Lower leg skin (tissue), 3 donors: ENCODE measurements at regions not wholly inside any gene's neighbourhood (a gene's known extent, or its start where the extent isn't known, plus 50 kb on each side); places are given as distances from the start of the nearest gene placed in this dataset.
A peak's percentile ranks its signal among the peaks of the same experiment; 100 is the strongest.
"Not testable (repeated sequence)": the region's sequence is repeated elsewhere in the genome, so short reads cannot be mapped to it uniquely, and the experiment has no call there.

ENCODE experiments used
- DNase-seq, 2 donors: peaks; one replicate each; pipeline ENCODE4 v3.0.0-alpha.2; 2019; ENCODE audit warnings: low spot score in 2 of 2
- H3K4me3 ChIP-seq: fragments of 200-600 bp; sonication (generic); 2 replicates; pipeline ENCODE4 v1.5.1; 2017; ENCODE audit warnings: mild to moderate bottlenecking, low read depth; ENCODE audit not compliant: poor library complexity, severe bottlenecking
- WGBS, 2 donors: methylation state at CpG; one replicate each; pipeline ENCODE4 v1.1.5; 2018; 5-methylcytosine and 5-hydroxymethylcytosine counted together
- intact Hi-C: fragments of 100-400 bp; cut with DNase I; formaldehyde crosslinking; loops from one replicate; pipeline ENCODE4 v1.15.0; 2023; ENCODE audit warnings: low total_unique reads

- 86 to 100% methylated on average over 1 to 2 of the region's 6 CpGs for whole genome bisulfite sequencing, 2 donors
- DNase-seq, intact Hi-C loops, H3K4me3 ChIP-seq: not testable (repeated sequence)
These were observed 51.5 kb downstream of the PPIAL4A start for GRCh38 chr1:120941066-120941465.

GRCh38 chr1:120941836-120942217, 52.3 kb downstream of the PPIAL4A start:
- DNase-seq, H3K4me3 ChIP-seq, intact Hi-C loops: not testable (repeated sequence)
- WGBS, 2 donors, result 2% methylated on average over 12 of the region's 12 CpGs

- intact Hi-C loops, H3K4me3 ChIP-seq: not testable (repeated sequence)
- WGBS, 2 donors, result 2% methylated on average over 33 of the region's 34 CpGs
- DNase-seq, result peak; percentile 58 to 91
These were observed 52.8 kb downstream of the PPIAL4A start for GRCh38 chr1:120942218-120942944.

GRCh38 chr1:120942945-120943319, 53.4 kb downstream of the PPIAL4A start:
- H3K4me3 ChIP-seq, DNase-seq, intact Hi-C loops: not testable (repeated sequence)
- no CpG with 5 or more reads among the region's 9 CpGs for WGBS, 2 donors

GRCh38 chr1:120944691-120945090, 55.1 kb downstream of the PPIAL4A start:
- 92 to 96% methylated on average over 11 to 20 of the region's 20 CpGs for WGBS, 2 donors
- intact Hi-C loops, H3K4me3 ChIP-seq, DNase-seq: not testable (repeated sequence)

- 95 to 97% methylated on average over 8 to 10 of the region's 10 CpGs for WGBS, 2 donors
- DNase-seq, H3K4me3 ChIP-seq, intact Hi-C loops: not testable (repeated sequence)
These were observed 55.6 kb downstream of the PPIAL4A start for GRCh38 chr1:120945122-120945521.

- H3K4me3 ChIP-seq, intact Hi-C loops, DNase-seq: not testable (repeated sequence)
- 67 to 78% methylated on average over 4 of the region's 4 CpGs for WGBS, 2 donors
These were observed 57.5 kb downstream of the PPIAL4A start for GRCh38 chr1:120947114-120947513.

GRCh38 chr1:120949724-120950123, 60.2 kb downstream of the PPIAL4A start:
- intact Hi-C loops, DNase-seq, H3K4me3 ChIP-seq: not testable (repeated sequence)
- WGBS, 2 donors, result 95 to 98% methylated on average over 11 of the region's 11 CpGs

GRCh38 chr1:120950633-120951032, 61.1 kb downstream of the PPIAL4A start:
- intact Hi-C loops, DNase-seq, H3K4me3 ChIP-seq: not testable (repeated sequence)
- WGBS, 2 donors, result 66 to 74% methylated on average over 1 of the region's 1 CpG

GRCh38 chr1:120951100-120951499, 61.5 kb downstream of the PPIAL4A start:
- WGBS, 2 donors, result 94 to 98% methylated on average over 4 of the region's 4 CpGs
- DNase-seq, H3K4me3 ChIP-seq, intact Hi-C loops: not testable (repeated sequence)

GRCh38 chr1:120952207-120952870, 62.8 kb downstream of the PPIAL4A start:
- intact Hi-C loops, DNase-seq, H3K4me3 ChIP-seq: not testable (repeated sequence)
- WGBS, 2 donors, result 70 to 77% methylated on average over 16 to 25 of the region's 38 CpGs

GRCh38 chr1:120952871-120953265, 63.3 kb downstream of the PPIAL4A start:
- intact Hi-C loops, H3K4me3 ChIP-seq, DNase-seq: not testable (repeated sequence)
- 73 to 78% methylated on average over 15 to 18 of the region's 19 CpGs for WGBS, 2 donors
